Keratinocyte (primary cell): ENCODE measurements at regions not wholly inside any gene's neighbourhood (a gene's known extent, or its start where the extent isn't known, plus 50 kb on each side); places are given as distances from the start of the nearest gene placed in this dataset.

Experiments
- DNase-seq: peaks from one replicate; pipeline ENCODE4 v3.0.0-alpha.2; 2011; ENCODE audit warnings: low read depth, missing footprints, low spot score
- FAIRE-seq: peaks from 2 replicates; lab custom pipeline; 2011; peaks lifted over from hg19 to GRCh38; lab: Jason Lieb, UNC
- H2AFZ ChIP-seq: 2 replicates; pipeline ENCODE4 v1.6.0; 2012; ENCODE audit warnings: low read length, control low read depth, inconsistent platforms; ENCODE audit not compliant: control insufficient read depth
- H3K27ac ChIP-seq: 2 replicates; pipeline ENCODE4 v1.5.1; 2011; ENCODE audit warnings: low read length; ENCODE audit not compliant: control insufficient read depth, insufficient read depth
- H3K27me3 ChIP-seq: 3 replicates; pipeline ENCODE4 v1.6.0; 2011; ENCODE audit warnings: low read length; ENCODE audit not compliant: control insufficient read depth, insufficient read depth; ENCODE audit errors: extremely low read depth
- H3K36me3 ChIP-seq, 2 experiments: 2 replicates in 1 of 2; 3 replicates in 1 of 2; pipeline ENCODE4 v1.5.1; 2011; ENCODE audit warnings: low read length in 2 of 2, mild to moderate bottlenecking in 1 of 2; ENCODE audit not compliant: control insufficient read depth in 2 of 2, insufficient read depth in 2 of 2; ENCODE audit errors: extremely low read depth in 1 of 2
- H3K4me1 ChIP-seq: 3 replicates; pipeline ENCODE4 v1.5.1; 2011; ENCODE audit warnings: low read length; ENCODE audit not compliant: control insufficient read depth, insufficient read depth; ENCODE audit errors: extremely low read depth
- H3K4me2 ChIP-seq: 3 replicates; pipeline ENCODE4 v1.6.0; 2011; ENCODE audit warnings: low read depth, low read length; ENCODE audit not compliant: control insufficient read depth, insufficient read depth; ENCODE audit errors: extremely low read depth
- H3K4me3 ChIP-seq, 3 experiments: fragments of 200-600 bp in 1 of 3; sonication (generic) in 1 of 3; 2 replicates in 2 of 3; 3 replicates in 1 of 3; pipeline ENCODE4 v1.5.1; 2011 to 2016; ENCODE audit warnings: low read length in 3 of 3, mild to moderate bottlenecking in 3 of 3, control low read depth in 2 of 3, inconsistent platforms in 1 of 3, low read depth in 1 of 3, mixed read lengths in 1 of 3, mixed run types in 1 of 3, moderate library complexity in 1 of 3; ENCODE audit not compliant: control insufficient read depth in 2 of 3, insufficient read depth in 2 of 3; ENCODE audit errors: extremely low read depth in 1 of 3
- H3K79me2 ChIP-seq: 2 replicates; pipeline ENCODE4 v1.6.0; 2012; ENCODE audit warnings: low read length; ENCODE audit not compliant: control insufficient read depth, insufficient read depth
- H3K9ac ChIP-seq: 3 replicates; pipeline ENCODE4 v1.6.0; 2011; ENCODE audit warnings: low read length; ENCODE audit not compliant: control insufficient read depth, insufficient read depth; ENCODE audit errors: extremely low read depth
- H3K9me1 ChIP-seq: 3 replicates; pipeline ENCODE4 v1.6.0; 2011; ENCODE audit warnings: low read length; ENCODE audit not compliant: control insufficient read depth, insufficient read depth; ENCODE audit errors: extremely low read depth
- H3K9me3 ChIP-seq: 2 replicates; pipeline ENCODE4 v1.5.1; 2012; ENCODE audit warnings: low read depth, low read length; ENCODE audit not compliant: control insufficient read depth
- H4K20me1 ChIP-seq: 3 replicates; pipeline ENCODE4 v1.6.0; 2011; ENCODE audit warnings: low read length; ENCODE audit not compliant: control insufficient read depth, insufficient read depth; ENCODE audit errors: extremely low read depth
- CTCF ChIP-seq, 3 experiments: IDR thresholded peaks in 1 of 3; conservative IDR thresholded peaks in 1 of 3; optimal IDR thresholded peaks in 1 of 3; 2 replicates in 2 of 3; 3 replicates in 1 of 3; pipeline versions ENCODE3 to v1.5.1; 2011; ENCODE audit warnings: low read length in 3 of 3, mild to moderate bottlenecking in 3 of 3, moderate library complexity in 2 of 3, control low read depth in 1 of 3, inconsistent platforms in 1 of 3; ENCODE audit not compliant: insufficient read depth in 2 of 3; ENCODE audit errors: extremely low read depth in 1 of 3
- EZH2 ChIP-seq: IDR thresholded peaks from one replicate; pipeline ENCODE4 v1.6.1; 2012; ENCODE audit warnings: inconsistent platforms, mild to moderate bottlenecking, low read length, moderate library complexity
- dilution Hi-C: fragments of 300-500 bp; cut with MboI; formaldehyde crosslinking; loops from one replicate; pipeline ENCODE4 v1.7.0; 2020; ENCODE audit warnings: low sequenced_read_pairs; ENCODE audit not compliant: extremely low pct_ligation_motif_present

GRCh38 chr6:113528111-113528510 is 329.0 kb upstream of the MARCKS start:
- FAIRE-seq = no peak

GRCh38 chr6:113529196-113529595 is 327.9 kb upstream of the MARCKS start:
- DNase-seq = peak; percentile 19
- H3K9me1 ChIP-seq = no peaks in the 10 kb centered on the region
- H2AFZ ChIP-seq = no peak overlapping the region
- no peaks in the 10 kb centered on the region for H3K79me2 ChIP-seq
- no peaks in the 10 kb centered on the region for H3K27me3 ChIP-seq
- peak; percentile 74 for FAIRE-seq
- peaks cover 25% of the 10 kb centered on the region for H3K4me1 ChIP-seq
- no peaks in the 10 kb centered on the region for H3K9me3 ChIP-seq
- H4K20me1 ChIP-seq = no peaks in the 10 kb centered on the region
- TF ChIP-seq EZH2 (no peak), CTCF (optimal IDR thresholded peaks at IDR 0.05 in 1 of 3, IDR thresholded peaks at IDR 0.05 in 1 of 3, conservative IDR thresholded peaks at IDR 0.05 in 1 of 3; ENCODE audit: extremely low read depth in 1 of 3, insufficient read depth in 2 of 3, low read length in 3 of 3) (no peak)
- no peak overlapping the region for H3K9ac ChIP-seq
- H3K4me3 ChIP-seq = no peak overlapping the region
- H3K36me3 ChIP-seq = no peaks in the 10 kb centered on the region
- no peak overlapping the region for H3K4me2 ChIP-seq
- H3K27ac ChIP-seq = no peak overlapping the region
- dilution Hi-C loops = no loop called here

More at GRCh38 chr6:113528111-113528510, 329.0 kb upstream of the MARCKS start:
- peaks cover 25% of the 10 kb centered on the region for H3K4me1 ChIP-seq
- H3K27ac ChIP-seq = no peak overlapping the region
- no peaks in the 10 kb centered on the region for H3K79me2 ChIP-seq
- H3K4me3 ChIP-seq = no peak overlapping the region
- no peak overlapping the region for H3K9ac ChIP-seq
- no peaks in the 10 kb centered on the region for H3K36me3 ChIP-seq
- H4K20me1 ChIP-seq = no peaks in the 10 kb centered on the region
- TF ChIP-seq EZH2 (no peak), CTCF (optimal IDR thresholded peaks at IDR 0.05 in 1 of 3, IDR thresholded peaks at IDR 0.05 in 1 of 3, conservative IDR thresholded peaks at IDR 0.05 in 1 of 3; ENCODE audit: extremely low read depth in 1 of 3, insufficient read depth in 2 of 3, low read length in 3 of 3) (no peak)
- dilution Hi-C loops = no loop called here
- no peaks in the 10 kb centered on the region for H3K9me3 ChIP-seq
- H3K4me2 ChIP-seq = no peak overlapping the region
- no peak overlapping the region for H2AFZ ChIP-seq
- H3K9me1 ChIP-seq = no peaks in the 10 kb centered on the region
- no peak for DNase-seq
- H3K27me3 ChIP-seq = no peaks in the 10 kb centered on the region
